HEK293 (cell line): ENCODE measurements at regions not wholly inside any gene's neighbourhood (a gene's known extent, or its start where the extent isn't known, plus 50 kb on each side); places are given as distances from the start of the nearest gene placed in this dataset.

Experiments
- CTCF ChIA-PET: fragments of 350-600 bp; formaldehyde crosslinking; extraction: SDS; loops from one replicate; lab custom pipeline; 2021; ENCODE audit warnings: antibody characterized with exemption; lab: Yijun Ruan, JAX
- POLR2A ChIA-PET: fragments of 300-600 bp; formaldehyde crosslinking; extraction: SDS; loops from one replicate; lab custom pipeline; 2020; ENCODE audit warnings: antibody characterized with exemption, inconsistent platforms; lab: Yijun Ruan, JAX
- H3K27ac ChIP-seq: fragments of 200-500 bp; sonication (Bioruptor generic); 2 replicates; pipeline ENCODE4 v1.5.1; 2014; ENCODE audit warnings: low read depth, low read length, control low read depth, inconsistent platforms; ENCODE audit errors: extremely low read depth
- H3K36me3 ChIP-seq, 2 experiments: fragments of 200-500 bp in 1 of 2; sonication (Bioruptor generic) in 1 of 2; 1 replicate in 1 of 2; 2 replicates in 1 of 2; pipeline ENCODE4 v1.5.1; 2014 to 2017; ENCODE audit warnings: inconsistent platforms in 2 of 2, low read length in 2 of 2; ENCODE audit not compliant: control insufficient read depth in 2 of 2, insufficient read depth in 1 of 2
- H3K4me1 ChIP-seq: fragments of 200-500 bp; sonication (Bioruptor generic); 2 replicates; pipeline ENCODE4 v1.5.1; 2014; ENCODE audit warnings: mild to moderate bottlenecking, low read length, inconsistent platforms; ENCODE audit not compliant: control insufficient read depth, insufficient read depth
- H3K4me3 ChIP-seq: 2 replicates; pipeline ENCODE4 v1.5.1; 2011; ENCODE audit warnings: low read depth, mild to moderate bottlenecking, control low read depth, low read length, moderate library complexity
- H3K9me3 ChIP-seq: fragments of 200-500 bp; sonication (Bioruptor generic); 2 replicates; pipeline ENCODE4 v1.5.1; 2014; ENCODE audit warnings: low read depth, low read length, inconsistent platforms; ENCODE audit not compliant: control insufficient read depth, insufficient read depth
- BCL11A ChIP-seq: fragments of 450-650 bp; formaldehyde crosslinking; IDR thresholded peaks from 2 replicates; pipeline ENCODE4 v1.5.1; 2016; ENCODE audit warnings: low read depth, missing biosample characterization, missing genetic modification characterization
- FEZF1 ChIP-seq: fragments of 450-650 bp; formaldehyde crosslinking; IDR thresholded peaks from 2 replicates; pipeline ENCODE4 v1.5.1; 2016; ENCODE audit warnings: missing biosample characterization, missing genetic modification characterization
- MEIS1 ChIP-seq: sonication (generic); formaldehyde crosslinking; IDR thresholded peaks from 2 replicates; pipeline ENCODE4 v1.8.1; 2022; ENCODE audit warnings: missing genetic modification reagents, mild to moderate bottlenecking, borderline replicate concordance
- MYNN ChIP-seq: fragments of 450-650 bp; formaldehyde crosslinking; IDR thresholded peaks from 2 replicates; pipeline ENCODE4 v1.5.1; 2016; ENCODE audit warnings: missing biosample characterization, missing genetic modification characterization, borderline replicate concordance
- SALL2 ChIP-seq: fragments of 450-650 bp; formaldehyde crosslinking; IDR thresholded peaks from 2 replicates; pipeline ENCODE4 v1.5.0; 2017; ENCODE audit warnings: missing biosample characterization, mild to moderate bottlenecking, missing genetic modification characterization, borderline replicate concordance
- SCRT1 ChIP-seq: fragments of 450-650 bp; formaldehyde crosslinking; IDR thresholded peaks from 2 replicates; pipeline ENCODE4 v1.5.1; 2016; ENCODE audit warnings: missing biosample characterization, missing genetic modification characterization, borderline replicate concordance
- YY1 ChIP-seq: fragments of 450-650 bp; formaldehyde crosslinking; IDR thresholded peaks from 2 replicates; pipeline ENCODE4 v1.5.1; 2018; ENCODE audit warnings: missing biosample characterization, missing genetic modification characterization
- ZNF10 ChIP-seq: fragments of 450-650 bp; formaldehyde crosslinking; IDR thresholded peaks from 2 replicates; pipeline ENCODE4 v1.5.1; 2017; ENCODE audit warnings: missing biosample characterization, missing genetic modification characterization
- ZNF157 ChIP-seq: fragments of 450-650 bp; formaldehyde crosslinking; IDR thresholded peaks from 2 replicates; pipeline ENCODE4 v1.5.1; 2016; ENCODE audit warnings: missing biosample characterization, missing genetic modification characterization
- ZNF169 ChIP-seq: fragments of 450-650 bp; formaldehyde crosslinking; IDR thresholded peaks from 2 replicates; pipeline ENCODE4 v1.5.1; 2016; ENCODE audit warnings: missing biosample characterization, missing genetic modification characterization
- ZNF19 ChIP-seq: fragments of 450-650 bp; formaldehyde crosslinking; IDR thresholded peaks from 2 replicates; pipeline ENCODE4; 2016; ENCODE audit warnings: missing biosample characterization, missing genetic modification characterization, low read depth
- ZNF23 ChIP-seq: fragments of 450-650 bp; formaldehyde crosslinking; IDR thresholded peaks from 2 replicates; pipeline ENCODE4 v1.5.1; 2016; ENCODE audit warnings: missing biosample characterization, missing genetic modification characterization, borderline replicate concordance
- ZNF302 ChIP-seq: fragments of 450-650 bp; formaldehyde crosslinking; IDR thresholded peaks from 2 replicates; pipeline ENCODE4 v1.5.1; 2016; ENCODE audit warnings: missing biosample characterization, missing genetic modification characterization, low read depth
- ZNF341 ChIP-seq: fragments of 450-650 bp; formaldehyde crosslinking; IDR thresholded peaks from 2 replicates; pipeline ENCODE4; 2016; ENCODE audit warnings: low read depth, missing biosample characterization, missing genetic modification characterization
- ZNF549 ChIP-seq: fragments of 450-650 bp; IDR thresholded peaks from 2 replicates; pipeline ENCODE4 v1.5.1; 2018; ENCODE audit warnings: missing biosample characterization, missing genetic modification characterization, mild to moderate bottlenecking, inconsistent platforms, moderate library complexity
- ZNF561 ChIP-seq: fragments of 450-650 bp; IDR thresholded peaks from 2 replicates; pipeline ENCODE4 v1.5.1; 2018; ENCODE audit warnings: missing biosample characterization, missing genetic modification characterization, borderline replicate concordance
- ZNF596 ChIP-seq: fragments of 450-650 bp; IDR thresholded peaks from 2 replicates; pipeline ENCODE4 v1.5.0; 2018; ENCODE audit warnings: missing biosample characterization, mild to moderate bottlenecking, missing genetic modification characterization, moderate library complexity
- ZNF677 ChIP-seq: fragments of 450-650 bp; IDR thresholded peaks from 2 replicates; pipeline ENCODE4 v1.5.0; 2018; ENCODE audit warnings: missing biosample characterization, mild to moderate bottlenecking, missing genetic modification characterization, moderate library complexity
- ZNF701 ChIP-seq: fragments of 450-650 bp; formaldehyde crosslinking; IDR thresholded peaks from 2 replicates; pipeline ENCODE4 v1.5.1; 2016; ENCODE audit warnings: missing biosample characterization, missing genetic modification characterization
- TF ChIP-seq, protein P1 (sequence below): fragments of 450-650 bp; formaldehyde crosslinking; IDR thresholded peaks from 2 replicates; pipeline ENCODE4 v1.5.1; 2016; ENCODE audit warnings: missing biosample characterization, missing genetic modification characterization

DNA sequence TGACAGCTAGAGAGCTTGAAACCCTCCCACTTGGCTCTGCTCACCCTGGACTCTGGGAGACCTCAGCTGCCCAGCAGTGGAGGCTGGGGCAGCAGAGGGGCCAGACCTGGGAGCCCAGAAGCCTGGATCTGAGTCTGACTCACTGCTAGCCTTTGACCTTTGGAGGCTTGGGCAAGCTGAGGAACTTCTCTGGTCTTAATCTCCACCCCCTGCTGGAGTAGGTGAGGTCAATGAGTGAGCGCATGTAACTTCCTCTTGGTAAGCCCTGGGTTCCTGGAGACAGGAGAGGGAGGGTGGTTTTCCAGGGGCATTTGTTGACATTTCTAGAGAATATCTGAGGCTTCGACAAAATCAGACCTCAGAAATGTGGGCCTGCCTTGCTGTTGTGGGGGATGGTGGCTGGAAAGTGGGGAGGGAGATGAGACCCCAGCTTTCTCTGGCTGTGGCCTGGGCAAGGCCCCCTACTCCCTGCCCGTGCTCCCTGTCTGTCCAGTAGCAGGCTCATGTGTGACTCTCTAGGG is 73.0 kb upstream of the YWHAQ start:
- CTCF ChIA-PET = interaction anchor here (0.9 to 1.5 kb wide), 4 partner anchors 20 to 732 kb away, joined by 3 to 5 read pairs (median 4); no protein-coding TSS in a partner anchor
- TF ChIP-seq ZNF561 (tag by site-specific recombination) (no peak), FEZF1 (tag by site-specific recombination) (no peak), ZNF19 (tag by site-specific recombination) (no peak)
- TF ChIP-seq, protein P1, sequence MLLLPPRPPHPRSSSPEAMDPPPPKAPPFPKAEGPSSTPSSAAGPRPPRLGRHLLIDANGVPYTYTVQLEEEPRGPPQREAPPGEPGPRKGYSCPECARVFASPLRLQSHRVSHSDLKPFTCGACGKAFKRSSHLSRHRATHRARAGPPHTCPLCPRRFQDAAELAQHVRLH (tag by site-specific recombination) = no peak
- Histone ChIP-seq H3K9me3 (no peaks in the 10 kb centered on the region), H3K4me3 (no peak overlapping the region), H3K36me3 (no peaks in the 10 kb centered on the region), H3K4me1 (no peaks in the 10 kb centered on the region; the same call in 1 of the 2 replicates), H3K27ac (no peak overlapping the region)
- POLR2A ChIA-PET = interaction anchor here (0.6 to 1.5 kb wide), 4 partner anchors 30 to 149 kb away, joined by 5 to 7 read pairs (median 6); no protein-coding TSS in a partner anchor

DNA sequence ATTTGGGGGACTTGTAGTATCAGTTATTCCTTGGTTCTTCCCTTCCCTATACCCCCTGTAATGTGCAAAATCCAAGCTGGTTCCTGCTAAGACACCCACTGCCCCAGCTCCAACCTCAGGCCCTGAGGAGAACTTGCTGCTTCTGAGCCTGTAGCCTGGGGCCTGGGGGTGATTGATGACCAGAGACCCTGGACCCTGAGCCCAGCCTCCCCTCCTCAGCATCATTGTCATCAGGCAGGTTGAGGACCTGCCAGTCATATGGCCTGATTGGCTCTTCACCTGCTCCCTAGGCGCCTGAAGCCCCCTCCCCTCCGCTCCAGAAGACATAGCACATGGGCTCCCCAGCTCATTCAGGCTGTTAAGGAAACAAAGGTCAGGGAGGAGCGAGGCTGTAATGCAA is 73.8 kb upstream of the YWHAQ start:
- Histone ChIP-seq H3K27ac (no peak overlapping the region), H3K4me3 (no peak overlapping the region), H3K4me1 (no peaks in the 10 kb centered on the region; the same call in 1 of the 2 replicates)
- ChIA-PET CTCF (no interaction called here), POLR2A (interaction anchor here (0.6 to 1.1 kb wide), 2 partner anchors 74 to 150 kb away, joined by 4 to 6 read pairs; partner anchors contain the start of gene YWHAQ)
- TF ChIP-seq BCL11A (tag by site-specific recombination) (no peak), ZNF341 (tag by site-specific recombination) (no peak), ZNF10 (tag by site-specific recombination) (no peak), SCRT1 (tag by site-specific recombination) (no peak), ZNF23 (no peak), ZNF169 (tag by site-specific recombination) (no peak), MEIS1 (CRISPR knock-in tag) (no peak), ZNF302 (no peak)
- TF ChIP-seq, all 188 proteins: peak for 0
- H3K36me3 ChIP-seq = no peaks in the 10 kb centered on the region
- no peaks in the 10 kb centered on the region for H3K9me3 ChIP-seq

DNA sequence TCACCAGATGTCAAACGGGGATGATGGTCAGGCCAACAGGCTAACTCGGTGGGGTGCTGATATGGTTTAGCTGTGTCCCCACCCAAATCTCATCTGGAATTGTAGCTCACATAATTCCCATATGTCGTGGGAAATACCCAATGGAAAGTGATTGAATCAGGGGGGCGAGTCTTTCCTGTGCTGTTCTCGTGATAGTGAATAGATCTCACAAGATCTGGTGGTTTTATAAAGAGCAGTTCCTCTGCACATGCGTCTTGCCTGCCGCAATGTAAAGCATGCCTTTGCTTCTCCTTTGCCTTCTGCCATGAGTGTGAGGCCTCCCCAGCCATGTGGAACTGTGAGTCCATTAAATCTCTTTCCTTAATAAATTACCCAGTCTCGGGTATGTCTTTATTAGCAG is 74.4 kb upstream of the YWHAQ start:
- H3K27ac ChIP-seq = no peak overlapping the region
- ChIA-PET POLR2A (interaction anchor here (1.1 kb wide), 1 partner anchor 74 kb away, joined by 4 read pairs; the partner anchor contains the start of gene YWHAQ), CTCF (no interaction called here)
- TF ChIP-seq ZNF157 (no peak), MYNN (no peak), ZNF596 (tag by site-specific recombination) (no peak), ZNF549 (tag by site-specific recombination) (no peak), ZNF701 (tag by site-specific recombination) (no peak), SALL2 (tag by site-specific recombination) (no peak), ZNF561 (tag by site-specific recombination) (no peak)
- H3K36me3 ChIP-seq = no peaks in the 10 kb centered on the region
- no peaks in the 10 kb centered on the region for H3K9me3 ChIP-seq
- H3K4me1 ChIP-seq = no peaks in the 10 kb centered on the region; the same call in 1 of the 2 replicates
- no peak overlapping the region for H3K4me3 ChIP-seq

DNA sequence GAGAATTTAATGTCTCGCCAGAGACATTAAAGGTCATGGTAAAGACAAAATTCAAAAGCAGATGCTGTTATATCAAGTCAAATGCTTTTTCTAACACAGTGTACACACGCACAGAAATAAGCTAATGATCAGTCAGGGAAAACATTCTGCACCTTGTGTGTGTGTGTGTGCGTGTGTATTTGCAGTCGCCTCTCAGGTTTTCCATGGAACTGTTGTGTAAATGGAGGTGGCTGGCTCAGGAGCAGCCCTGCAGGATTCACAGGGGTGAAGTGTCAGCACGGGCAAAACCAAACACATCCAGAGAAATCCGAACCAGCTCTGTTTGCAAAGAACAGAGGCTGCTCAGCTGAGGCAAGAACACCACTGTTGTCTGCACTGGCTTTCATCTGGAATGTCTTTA is 76.2 kb upstream of the YWHAQ start:
- no peaks in the 10 kb centered on the region for H3K9me3 ChIP-seq
- TF ChIP-seq YY1 (tag by site-specific recombination) (no peak), ZNF677 (tag by site-specific recombination) (no peak), BCL11A (tag by site-specific recombination) (no peak)
- H3K4me1 ChIP-seq = no peaks in the 10 kb centered on the region; the same call in 1 of the 2 replicates
- no peak overlapping the region for H3K4me3 ChIP-seq
- H3K36me3 ChIP-seq = no peaks in the 10 kb centered on the region
- H3K27ac ChIP-seq = no peak overlapping the region
- CTCF ChIA-PET = no interaction called here
- POLR2A ChIA-PET = interaction anchor here (0.7 kb wide), 1 partner anchor 152 kb away, joined by 3 read pairs; the partner anchor contains the start of gene ADAM17
